IMR-90 (cell line): ENCODE measurements at regions not wholly inside any gene's neighbourhood (a gene's known extent, or its start where the extent isn't known, plus 50 kb on each side); places are given as distances from the start of the nearest gene placed in this dataset.

Source experiments
- ATAC-seq: fragments of 200-7000 bp; cut with Tn5 transposase; 2 replicates; pipeline ENCODE4 v1.9.1; 2020; ENCODE audit warnings: low read depth, mild to moderate bottlenecking, moderate library complexity
- BruUV-seq: library from RNA; stranded (reverse); fragments of 400-500 nt; replicated peaks from 2 replicates; lab custom pipeline; 2021; lab: Mats Ljungman, UMichigan
- CTCF ChIA-PET: fragments of 300-600 bp; formaldehyde crosslinking; extraction: SDS; loops from one replicate; lab custom pipeline; 2021; ENCODE audit warnings: antibody characterized with exemption; lab: Yijun Ruan, JAX
- POLR2A ChIA-PET: fragments of 300-600 bp; sonication (Branson Sonifier 250); formaldehyde crosslinking; loops from one replicate; lab custom pipeline; 2022; ENCODE audit warnings: antibody characterized with exemption; ENCODE audit not compliant: unreplicated experiment; lab: Charles Lee
- DNase-seq: peaks from one replicate; pipeline ENCODE4 v3.0.0; 2013
- H2AFZ ChIP-seq: replicated peaks from 2 replicates; pipeline ENCODE3; 2013; ENCODE audit warnings: low read length, mild to moderate bottlenecking; ENCODE audit not compliant: poor library complexity
- H2AK5ac ChIP-seq: 2 replicates; pipeline ENCODE4 v1.6.1; 2013; ENCODE audit warnings: low read depth, low read length, inconsistent platforms
- H2AK9ac ChIP-seq: replicated peaks from 2 replicates; pipeline ENCODE3; 2013; ENCODE audit warnings: mild to moderate bottlenecking, low read depth, low read length, moderate library complexity; ENCODE audit not compliant: poor library complexity
- H2BK120ac ChIP-seq: 2 replicates; pipeline ENCODE4 v1.6.1; 2013; ENCODE audit warnings: low read depth, low read length, inconsistent platforms
- H2BK15ac ChIP-seq: 3 replicates; pipeline ENCODE4 v1.6.1; 2013; ENCODE audit warnings: low read depth, low read length, inconsistent platforms
- H2BK20ac ChIP-seq: 2 replicates; pipeline ENCODE4 v1.6.1; 2013; ENCODE audit warnings: low read depth, mild to moderate bottlenecking, inconsistent platforms, low read length, moderate library complexity
- H2BK5ac ChIP-seq: 2 replicates; pipeline ENCODE4 v1.6.1; 2013; ENCODE audit warnings: mild to moderate bottlenecking, low read depth, low read length, inconsistent platforms; ENCODE audit not compliant: poor library complexity, severe bottlenecking
- H3K14ac ChIP-seq: replicated peaks from 2 replicates; pipeline ENCODE4 v1.6.1; 2013; ENCODE audit warnings: low read depth, low read length, inconsistent platforms
- H3K18ac ChIP-seq: 2 replicates; pipeline ENCODE4 v1.6.1; 2013; ENCODE audit warnings: low read depth, low read length, control low read depth
- H3K23ac ChIP-seq: 2 replicates; pipeline ENCODE4 v1.6.1; 2013; ENCODE audit warnings: low read depth, low read length, inconsistent platforms
- H3K27ac ChIP-seq: 2 replicates; pipeline ENCODE4 v1.5.1; 2013; ENCODE audit warnings: mild to moderate bottlenecking, control low read depth, low read length; ENCODE audit not compliant: insufficient read depth
- H3K27me3 ChIP-seq: 2 replicates; pipeline ENCODE4 v1.6.1; 2013; ENCODE audit warnings: low read length; ENCODE audit not compliant: control insufficient read depth, insufficient read depth
- H3K36me3 ChIP-seq: 2 replicates; pipeline ENCODE4 v1.6.1; 2013; ENCODE audit warnings: low read length, mixed read lengths; ENCODE audit not compliant: control insufficient read depth, insufficient read depth
- H3K4ac ChIP-seq: 2 replicates; pipeline ENCODE4 v1.6.1; 2013; ENCODE audit warnings: low read depth, low read length, inconsistent platforms
- H3K4me1 ChIP-seq: 2 replicates; pipeline ENCODE4 v1.6.1; 2013; ENCODE audit warnings: low read length, mixed read lengths; ENCODE audit not compliant: control insufficient read depth, insufficient read depth
- H3K4me2 ChIP-seq: 2 replicates; pipeline ENCODE4 v1.6.1; 2013; ENCODE audit warnings: low read depth, mild to moderate bottlenecking, control low read depth, low read length, moderate library complexity
- H3K4me3 ChIP-seq: 2 replicates; pipeline ENCODE4 v1.5.1; 2013; ENCODE audit warnings: low read depth, mild to moderate bottlenecking, control low read depth, low read length, moderate library complexity; ENCODE audit not compliant: insufficient read depth
- H3K56ac ChIP-seq: 2 replicates; pipeline ENCODE4 v1.6.1; 2013; ENCODE audit warnings: low read length, inconsistent platforms; ENCODE audit not compliant: insufficient read depth; ENCODE audit errors: extremely low read depth
- H3K79me1 ChIP-seq, 2 experiments: 2 replicates each; pipeline ENCODE4 v1.6.1; 2013; ENCODE audit warnings: low read length in 2 of 2, inconsistent platforms in 1 of 2, low read depth in 1 of 2
- H3K9ac ChIP-seq: 2 replicates; pipeline ENCODE4 v1.6.1; 2013; ENCODE audit warnings: low read depth, low read length, control low read depth
- H3K9me1 ChIP-seq: 2 replicates; pipeline ENCODE4 v1.6.1; 2013; ENCODE audit warnings: low read length, inconsistent platforms; ENCODE audit not compliant: insufficient read depth
- H3K9me3 ChIP-seq: 2 replicates; pipeline ENCODE4 v1.6.1; 2013; ENCODE audit warnings: low read length; ENCODE audit not compliant: control insufficient read depth, insufficient read depth
- H4K20me1 ChIP-seq: 2 replicates; pipeline ENCODE4 v1.6.1; 2013; ENCODE audit warnings: low read length, inconsistent platforms; ENCODE audit not compliant: insufficient read depth
- H4K5ac ChIP-seq: 2 replicates; pipeline ENCODE4 v1.6.1; 2013; ENCODE audit warnings: mild to moderate bottlenecking, low read depth, low read length, control low read depth
- H4K8ac ChIP-seq, 2 experiments: 2 replicates each; pipeline ENCODE4 v1.6.1; 2013; ENCODE audit warnings: low read depth in 2 of 2, low read length in 2 of 2, control low read depth in 1 of 2, inconsistent platforms in 1 of 2
- H4K91ac ChIP-seq: 2 replicates; pipeline ENCODE4 v1.6.1; 2013; ENCODE audit warnings: low read depth, low read length, inconsistent platforms; ENCODE audit not compliant: insufficient read depth
- BHLHE40 ChIP-seq: fragments of 150-350 bp; IDR thresholded peaks from 2 replicates; pipeline ENCODE4 v1.6.1; 2016; ENCODE audit warnings: mild to moderate bottlenecking, low read depth, low read length
- FOS ChIP-seq: fragments of 150-350 bp; IDR thresholded peaks from 2 replicates; pipeline ENCODE4 v1.6.1; 2016; ENCODE audit warnings: low read depth, low read length
- POLR2A ChIP-seq: IDR thresholded peaks from 2 replicates; pipeline ENCODE4 v1.6.1; 2012; ENCODE audit warnings: mild to moderate bottlenecking, low read depth, low read length
- RAD21 ChIP-seq: IDR thresholded peaks from 2 replicates; pipeline ENCODE4 v1.6.1; 2012; ENCODE audit warnings: low read length, improper control_type of control experiment
- RFX5 ChIP-seq: IDR thresholded peaks from 2 replicates; pipeline ENCODE4 v1.8.0; 2012; ENCODE audit warnings: low read depth, mild to moderate bottlenecking, low read length, moderate library complexity
- USF2 ChIP-seq: fragments of 150-350 bp; IDR thresholded peaks from 2 replicates; pipeline ENCODE4 v1.6.1; 2017; ENCODE audit warnings: mild to moderate bottlenecking, antibody characterized with exemption, low read length, low read depth
- WGBS, 2 experiments: methylation state at CpG; one replicate each; pipeline versions ENCODE4 v1.1.5 to v1.1.7; 2013; ENCODE audit warnings: missing lambda C conversion rate in 2 of 2; ENCODE audit not compliant: insufficient read length in 1 of 2; ENCODE audit errors: extremely low coverage in 2 of 2; 5-methylcytosine and 5-hydroxymethylcytosine counted together
- dilution Hi-C: fragments of 300-500 bp; cut with HindIII; formaldehyde crosslinking; loops from one replicate; pipeline ENCODE4 v1.14.3; 2018; ENCODE audit warnings: low sequenced_read_pairs; ENCODE audit not compliant: unreplicated experiment
- in situ Hi-C: fragments of 300-500 bp; cut with MboI; formaldehyde crosslinking; loops from 3 replicates; pipeline ENCODE4 v1.14.3; 2019; ENCODE audit warnings: low sequenced_read_pairs, inconsistent platforms, mixed read lengths
- intact Hi-C: fragments of 100-400 bp; cut with micrococcal nuclease; formaldehyde crosslinking; loops from 2 replicates; pipeline ENCODE4 v1.10.0; 2022

- no peak for TF ChIP-seq USF2
Measured at GRCh38 chr16:86922311-86922710, 344.0 kb downstream of the FOXL1 start (continued).

GRCh38 chr16:86923656-86924055 lies 345.3 kb downstream of the FOXL1 start:
- ChIA-PET CTCF (interaction anchor here (0.6 kb wide), 1 partner anchor 96 kb away, joined by 6 read pairs; no protein-coding TSS in a partner anchor), POLR2A (no interaction called here)
- dilution Hi-C loops: no loop called here
- peak overlapping the region; percentile 7; the same call in 1 of the 2 replicates for H3K18ac ChIP-seq
- no peaks in the 10 kb centered on the region for H3K36me3 ChIP-seq
- H3K27me3 ChIP-seq: no peaks in the 10 kb centered on the region
- no peak overlapping the region for H3K27ac ChIP-seq
- TF ChIP-seq FOS: no peak
- TF ChIP-seq RFX5: no peak
- no peak for TF ChIP-seq BHLHE40
- TF ChIP-seq RAD21: no peak
- no peak for TF ChIP-seq POLR2A
- H2BK120ac ChIP-seq: peak overlapping the region; percentile 97
- ATAC-seq (no peak), DNase-seq (no peak)
- intact Hi-C loops: loop anchor here (2.0 to 10.0 kb wide), 2 partner anchors 141 to 349 kb away; no protein-coding TSS in a partner anchor
- H3K79me1 ChIP-seq: peaks cover 4 to 7% of the 10 kb centered on the region in 2 experiments; a peak in 1 of 4 replicates
- peaks cover 18% of the 10 kb centered on the region for H3K4me1 ChIP-seq
- no peak overlapping the region for H3K9ac ChIP-seq
- peak overlapping the region; percentile 94 for H2AK9ac ChIP-seq
- H3K9me3 ChIP-seq: peaks cover 15% of the 10 kb centered on the region
- peak overlapping the region; percentile 92 for H4K91ac ChIP-seq
- H3K4me2 ChIP-seq: no peak overlapping the region
- no peak overlapping the region; the same call in 1 of the 2 replicates for H3K23ac ChIP-seq
- peak overlapping the region; percentile 93 for H2BK15ac ChIP-seq
- H2AFZ ChIP-seq: no peak overlapping the region
- H2BK5ac ChIP-seq: no peak overlapping the region
- in situ Hi-C loops: no loop called here
- WGBS, 2 experiments: 100% methylated on average over 3 of the region's 4 CpGs; no CpG with 5 or more reads in 1 of the 2 experiments
- H4K8ac ChIP-seq: peak overlapping the region; percentile 43 to 82; a peak in 2 of 4 replicates
- peak overlapping the region; percentile 54; the same call in 1 of the 2 replicates for H3K56ac ChIP-seq
- H2AK5ac ChIP-seq: peak overlapping the region; percentile 97
- no peak overlapping the region for H3K4me3 ChIP-seq
- peaks cover 16% of the 10 kb centered on the region for H3K9me1 ChIP-seq
- H3K14ac ChIP-seq: peak overlapping the region; percentile 76
- no peaks in the 10 kb centered on the region; the same call in 1 of the 2 replicates for H4K20me1 ChIP-seq
- peak overlapping the region; percentile 94 for H3K4ac ChIP-seq
- BruUV-seq: no TSS peak
- no peak overlapping the region for H4K5ac ChIP-seq
- H2BK20ac ChIP-seq: peak overlapping the region; percentile 96
